GM18511 (cell line): ENCODE measurements at regions not wholly inside any gene's neighbourhood (a gene's known extent, or its start where the extent isn't known, plus 50 kb on each side); places are given as distances from the start of the nearest gene placed in this dataset.
"Not testable (repeated sequence)": the region's sequence is repeated elsewhere in the genome, so short reads cannot be mapped to it uniquely, and the experiment has no call there.

Source experiments
- ATAC-seq: cut with Tn5 transposase; IDR thresholded peaks from one replicate; pipeline ENCODE4 v1.9.1; 2021; ENCODE audit warnings: mild to moderate bottlenecking, moderate library complexity; ENCODE audit not compliant: unreplicated experiment

- ATAC-seq, result no peak
Measured at GRCh38 chr14:46444666-46445065, 206.9 kb downstream of the RPL10L start.

GRCh38 chr14:46433381-46433780 lies 218.2 kb downstream of the RPL10L start:
- no peak for ATAC-seq

GRCh38 chr14:46432516-46432915 lies 219.1 kb downstream of the RPL10L start:
- ATAC-seq, result no peak

- no peak for ATAC-seq
Measured at GRCh38 chr14:46417066-46417465, 234.5 kb downstream of the RPL10L start.

- ATAC-seq, result no peak
Measured at GRCh38 chr14:46404865-46405811, 246.4 kb downstream of the RPL10L start.

- not testable (repeated sequence) for ATAC-seq
Measured at GRCh38 chr14:46402001-46402690, 249.4 kb downstream of the RPL10L start.

GRCh38 chr14:46401066-46401465 lies 250.5 kb downstream of the RPL10L start:
- ATAC-seq, result no peak

- ATAC-seq, result no peak
Measured at GRCh38 chr14:46399049-46399448, 252.5 kb downstream of the RPL10L start.

- ATAC-seq, result no peak
Measured at GRCh38 chr14:46384611-46385010, 267.0 kb downstream of the RPL10L start.

- no peak for ATAC-seq
Measured at GRCh38 chr14:46381674-46382073, 269.9 kb downstream of the RPL10L start.

- no peak for ATAC-seq
Measured at GRCh38 chr14:46378248-46378647, 273.3 kb downstream of the RPL10L start.

- no peak for ATAC-seq
Measured at GRCh38 chr14:46377305-46377704, 274.3 kb downstream of the RPL10L start.

GRCh38 chr14:46369391-46369790 lies 282.2 kb downstream of the RPL10L start:
- ATAC-seq, result no peak

- no peak for ATAC-seq
Measured at GRCh38 chr14:46368275-46368674, 283.3 kb downstream of the RPL10L start.

- ATAC-seq, result no peak
Measured at GRCh38 chr14:46352844-46353243, 298.7 kb downstream of the RPL10L start.

GRCh38 chr14:46344327-46344937 lies 307.1 kb downstream of the RPL10L start:
- no peak for ATAC-seq

- ATAC-seq, result no peak
Measured at GRCh38 chr14:46325777-46326176, 325.8 kb downstream of the RPL10L start.

- no peak for ATAC-seq
Measured at GRCh38 chr14:46325157-46325556, 326.4 kb downstream of the RPL10L start.

GRCh38 chr14:46323404-46323762 lies 328.2 kb downstream of the RPL10L start:
- no peak for ATAC-seq

- ATAC-seq, result no peak
Measured at GRCh38 chr14:46322730-46323403, 328.7 kb downstream of the RPL10L start.

GRCh38 chr14:46322076-46322475 lies 329.5 kb downstream of the RPL10L start:
- no peak for ATAC-seq
